A673 (cell line): ENCODE measurements at regions not wholly inside any gene's neighbourhood (a gene's known extent, or its start where the extent isn't known, plus 50 kb on each side); places are given as distances from the start of the nearest gene placed in this dataset.

ENCODE experiments used
- CTCF ChIP-seq: fragments of 300-800, 200-600 bp; sonication (generic); conservative IDR thresholded peaks from 2 replicates; pipeline ENCODE4 v1.5.1; 2017; ENCODE audit warnings: low read depth, mild to moderate bottlenecking, antibody characterized with exemption, low read length, moderate library complexity, mixed read lengths
- EZH2 ChIP-seq: fragments of 200-600 bp; sonication (generic); IDR thresholded peaks from 2 replicates; pipeline ENCODE4 v1.6.1; 2017; ENCODE audit warnings: borderline replicate concordance, low read depth, mild to moderate bottlenecking, mixed read lengths, antibody characterized with exemption, low read length; ENCODE audit not compliant: poor library complexity, severe bottlenecking

DNA sequence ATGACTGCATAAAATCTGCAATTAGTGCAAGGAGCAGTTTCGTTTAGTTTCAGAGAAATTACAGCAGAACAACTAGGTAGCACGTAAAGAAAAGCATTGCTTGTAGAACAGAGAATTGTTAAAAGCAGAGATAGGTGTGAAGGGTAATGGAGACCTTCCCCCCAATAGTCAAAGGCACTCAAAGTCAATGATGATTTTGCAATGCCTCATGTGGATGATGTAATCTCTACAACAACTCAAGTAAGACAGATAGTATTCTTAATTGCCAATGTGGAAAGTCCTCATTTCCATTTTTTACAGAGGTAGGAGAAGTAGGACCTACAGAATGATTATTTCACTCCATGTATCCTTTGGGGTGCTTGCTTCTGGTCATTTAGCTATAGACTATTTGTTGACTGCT lies 94.3 kb upstream of the GNAI1 start:
- TF ChIP-seq CTCF (no peak), EZH2 (no peak)
